C4-2B (cell line): ENCODE measurements at regions not wholly inside any gene's neighbourhood (a gene's known extent, or its start where the extent isn't known, plus 50 kb on each side); places are given as distances from the start of the nearest gene placed in this dataset.

Source experiments
- CTCF ChIP-seq: fragments of 450-650 bp; conservative IDR thresholded peaks from 2 replicates; pipeline ENCODE4 v1.5.1; 2017; ENCODE audit warnings: mild to moderate bottlenecking
- ZFX ChIP-seq: fragments of 450-650 bp; IDR thresholded peaks from 2 replicates; pipeline ENCODE4 v1.6.1; 2017

- TF ChIP-seq CTCF (no peak), ZFX (no peak)
These were observed 207.2 kb upstream of the STXBP5 start for GRCh38 chr6:146997062-146997461.
